HG03565 (cell line): ENCODE measurements at regions not wholly inside any gene's neighbourhood (a gene's known extent, or its start where the extent isn't known, plus 50 kb on each side); places are given as distances from the start of the nearest gene placed in this dataset.
A peak's percentile ranks its signal among the peaks of the same experiment; 100 is the strongest.

Experiments used
- ATAC-seq: cut with Tn5 transposase; IDR thresholded peaks from one replicate; pipeline ENCODE4 v1.9.1; 2021; ENCODE audit warnings: mild to moderate bottlenecking, moderate library complexity; ENCODE audit not compliant: unreplicated experiment

DNA sequence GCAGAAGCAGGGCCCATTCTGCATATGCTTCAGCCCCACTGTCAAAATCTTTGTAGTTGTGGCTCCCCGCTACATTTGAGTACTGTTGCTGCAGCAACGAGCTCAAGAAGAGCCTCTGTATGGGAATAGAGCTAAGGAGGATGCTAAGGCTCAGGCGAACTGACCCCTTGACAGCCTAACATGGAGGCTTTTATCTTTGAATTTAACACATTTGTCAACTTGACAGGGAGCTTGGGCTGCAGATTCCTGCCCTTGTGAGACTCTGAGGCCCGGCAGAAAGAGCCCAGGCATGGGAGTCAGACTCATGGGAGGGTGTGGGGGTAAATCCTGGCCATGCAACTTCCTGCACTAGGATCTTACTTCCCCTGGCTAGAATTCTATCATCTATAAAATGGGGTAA is 278.7 kb upstream of the CITED2 start:
- no peak for ATAC-seq

DNA sequence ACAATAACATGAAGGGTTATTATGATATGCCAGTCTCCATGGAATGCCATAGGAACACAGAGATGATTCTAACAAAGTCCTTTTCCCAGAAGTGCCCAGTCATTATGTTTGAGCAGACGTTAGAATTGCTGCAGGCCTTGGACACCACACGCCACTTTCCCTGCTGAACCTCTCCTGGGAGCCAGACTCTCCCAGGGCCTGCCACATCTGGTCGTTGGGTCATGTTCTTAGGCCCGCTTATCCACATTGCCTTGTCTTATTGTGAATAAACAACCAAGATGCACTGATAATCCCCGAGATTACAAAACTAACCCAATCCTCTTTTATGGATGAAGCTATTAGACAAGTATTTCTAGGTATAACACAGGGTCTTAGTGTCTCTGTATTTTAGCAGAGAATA is 276.5 kb upstream of the CITED2 start:
- no peak for ATAC-seq

DNA sequence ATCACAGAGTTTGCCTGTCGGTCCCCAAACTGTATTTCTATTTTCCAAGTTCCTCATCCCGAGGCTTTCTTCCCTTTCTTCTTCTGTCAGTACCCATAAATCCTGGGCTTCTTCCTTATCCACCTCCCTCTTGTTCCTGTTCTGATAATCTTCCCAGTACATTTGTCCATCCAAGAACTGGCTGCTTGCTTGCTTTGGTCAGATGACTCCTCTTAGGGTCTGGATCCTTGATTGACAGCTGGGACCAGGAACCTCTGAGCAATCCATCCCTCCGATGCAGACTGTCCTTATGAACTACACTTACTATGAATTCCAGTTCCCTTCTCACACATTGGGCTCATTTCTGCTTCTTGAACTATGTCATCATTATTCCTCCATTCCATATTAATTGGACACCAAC is 275.3 kb upstream of the CITED2 start:
- no peak for ATAC-seq

DNA sequence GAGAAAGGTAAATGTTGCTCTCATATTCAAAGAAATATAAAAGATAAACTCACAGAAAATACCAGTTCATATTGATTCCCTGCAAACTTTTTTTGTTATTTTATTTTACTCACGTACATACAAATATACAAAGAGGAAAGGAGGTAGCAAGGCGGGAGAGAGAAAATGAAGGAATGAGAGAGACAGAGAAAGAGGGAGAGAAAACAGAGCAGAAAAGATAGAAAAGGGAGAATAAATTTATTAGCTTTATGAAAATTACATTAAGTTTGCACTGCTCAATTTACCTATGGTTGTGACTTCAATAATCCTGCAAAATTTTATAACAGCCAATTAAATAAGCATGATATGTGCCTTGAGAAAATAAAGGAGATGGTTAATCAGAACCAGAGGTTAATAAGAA is 274.7 kb upstream of the CITED2 start:
- no peak for ATAC-seq

DNA sequence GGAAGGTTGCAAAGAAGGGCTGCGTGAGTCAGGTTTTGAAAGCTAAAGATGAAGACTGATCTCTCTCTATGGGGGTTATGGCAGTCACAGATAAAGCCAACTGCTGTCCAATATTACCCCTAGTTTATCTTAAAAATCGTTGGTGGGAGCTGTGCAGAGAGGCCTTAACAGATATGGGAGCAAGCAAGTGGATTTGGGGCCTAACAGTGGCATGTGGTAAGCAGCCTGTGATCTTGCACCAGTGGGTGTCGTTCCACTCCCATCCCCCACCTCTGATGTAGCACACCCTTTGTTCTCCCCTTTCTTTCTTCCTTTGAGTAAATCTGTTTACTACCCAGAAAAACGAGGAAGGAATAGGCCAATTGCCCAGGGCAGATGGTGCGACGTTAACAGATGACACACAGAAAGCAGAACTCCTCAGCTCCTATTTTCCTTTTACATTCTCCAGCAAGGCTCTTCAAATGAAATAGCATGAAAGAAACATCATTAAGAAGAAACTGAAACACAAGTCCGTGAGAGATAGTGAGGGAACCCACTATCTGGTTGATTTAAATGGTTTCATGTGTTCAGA is 274.1 kb upstream of the CITED2 start:
- ATAC-seq, result no peak

DNA sequence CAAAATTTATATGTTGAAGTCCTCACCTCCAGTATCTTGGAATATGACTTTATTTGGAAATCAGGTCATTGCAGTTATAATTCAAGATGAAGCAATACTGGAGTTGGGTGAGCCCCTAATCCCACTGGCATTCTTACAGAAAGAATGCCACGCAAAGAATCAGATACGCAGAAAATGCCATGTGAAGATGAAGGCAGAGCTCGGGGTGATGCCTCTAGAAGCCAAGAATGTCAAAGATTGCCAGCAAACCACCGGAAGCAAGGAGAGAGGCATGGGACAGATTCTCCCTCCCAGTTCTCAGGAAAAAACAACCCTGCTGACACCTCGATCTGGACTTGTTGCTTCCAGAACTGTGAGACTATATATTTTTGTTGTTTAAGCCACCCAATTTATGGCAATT is 273.4 kb upstream of the CITED2 start:
- ATAC-seq, result no peak

DNA sequence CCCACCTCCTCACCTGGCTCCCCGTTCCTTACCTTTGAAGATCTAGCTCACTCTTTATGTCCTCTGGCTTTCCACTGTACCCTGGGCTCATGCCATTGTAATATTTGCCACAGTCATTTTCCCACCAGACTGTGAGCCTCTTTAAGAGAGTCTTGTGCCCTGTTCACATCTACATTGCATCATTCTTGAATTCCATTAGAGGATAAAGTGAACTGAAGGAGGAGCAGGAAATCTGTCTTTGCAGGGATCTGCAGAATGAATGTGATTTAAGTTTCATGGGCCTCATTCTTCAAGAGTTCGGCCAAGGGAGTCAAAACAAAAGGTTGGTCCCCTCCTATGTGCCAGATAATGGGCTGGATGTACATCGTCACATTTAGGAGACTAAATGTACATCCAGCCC is 272.6 kb upstream of the CITED2 start:
- no peak for ATAC-seq

DNA sequence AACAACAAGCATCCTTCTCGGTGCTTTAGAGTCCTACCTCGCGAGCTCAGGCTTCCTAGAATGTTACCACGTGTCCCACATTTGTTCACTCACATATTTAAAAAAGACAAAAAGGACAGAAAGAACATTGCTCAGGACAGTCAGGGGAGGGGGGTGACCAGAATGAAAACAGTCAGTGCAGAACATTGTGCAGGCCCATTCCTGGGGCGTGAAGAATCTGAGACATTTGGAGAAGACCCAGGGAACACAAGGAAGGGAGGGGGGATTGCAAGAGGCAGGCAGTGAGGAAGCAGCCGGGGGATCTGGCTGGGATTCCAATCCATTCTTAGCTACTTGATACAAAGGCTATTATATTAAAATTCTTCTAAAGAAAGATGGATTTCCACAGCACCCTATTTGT is 270.4 kb upstream of the CITED2 start:
- no peak for ATAC-seq

DNA sequence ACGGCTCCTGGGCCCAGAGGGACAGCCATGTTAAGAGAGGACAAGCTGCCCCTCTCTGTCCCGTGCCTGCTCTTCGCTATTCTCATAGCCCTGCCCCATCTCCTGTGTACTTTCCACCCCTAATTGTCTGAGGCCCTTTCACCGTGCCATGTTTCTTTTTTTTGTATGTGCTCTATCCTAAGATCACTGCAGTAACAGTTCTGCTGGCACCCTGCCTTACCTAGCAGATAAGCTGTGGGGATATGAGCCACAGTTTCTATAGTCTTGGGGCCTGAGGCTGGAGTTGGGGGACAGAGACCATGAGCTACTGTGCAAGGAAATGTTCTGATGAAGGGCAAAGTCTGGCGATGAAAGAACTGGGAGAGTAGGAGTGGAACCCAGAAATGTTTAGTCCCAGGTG is 269.5 kb upstream of the CITED2 start:
- no peak for ATAC-seq

DNA sequence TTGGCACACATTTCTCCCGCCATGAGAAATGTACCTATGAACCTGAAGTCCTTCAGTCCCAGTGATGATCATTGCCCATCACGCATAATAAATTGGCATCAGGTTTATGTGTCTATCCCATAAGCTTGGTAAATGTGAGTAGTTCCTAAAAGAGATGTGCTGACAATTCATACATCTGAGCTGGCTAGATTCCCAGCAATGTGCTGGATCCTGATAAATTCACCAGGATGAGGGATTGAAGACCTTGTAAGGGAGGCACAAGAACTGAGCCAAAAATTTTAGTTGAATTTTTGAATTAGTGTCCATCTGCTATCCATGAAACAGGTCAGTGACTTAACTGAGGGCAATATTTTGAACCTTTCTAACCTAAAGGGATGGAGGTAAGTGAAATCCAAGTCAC is 267.9 kb upstream of the CITED2 start:
- ATAC-seq, result no peak

DNA sequence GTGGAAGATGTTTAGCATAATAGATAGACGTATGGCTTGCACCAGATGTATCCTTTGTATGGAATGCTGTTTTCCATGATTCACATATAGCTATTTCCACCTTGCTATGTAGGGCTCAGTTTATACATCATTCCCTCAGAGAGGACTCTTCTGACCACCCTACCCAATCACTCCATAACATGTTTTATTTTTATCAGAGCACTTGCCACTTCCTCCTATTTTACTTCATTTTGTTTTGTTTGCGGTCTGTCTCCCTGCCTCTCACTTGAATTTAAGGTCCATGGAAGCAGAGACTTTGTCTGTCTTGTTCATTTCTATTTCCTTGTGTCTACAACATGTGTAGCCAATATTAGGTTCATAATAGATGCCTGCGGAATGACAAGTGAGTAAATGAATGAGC is 266.9 kb upstream of the CITED2 start:
- ATAC-seq, result no peak

DNA sequence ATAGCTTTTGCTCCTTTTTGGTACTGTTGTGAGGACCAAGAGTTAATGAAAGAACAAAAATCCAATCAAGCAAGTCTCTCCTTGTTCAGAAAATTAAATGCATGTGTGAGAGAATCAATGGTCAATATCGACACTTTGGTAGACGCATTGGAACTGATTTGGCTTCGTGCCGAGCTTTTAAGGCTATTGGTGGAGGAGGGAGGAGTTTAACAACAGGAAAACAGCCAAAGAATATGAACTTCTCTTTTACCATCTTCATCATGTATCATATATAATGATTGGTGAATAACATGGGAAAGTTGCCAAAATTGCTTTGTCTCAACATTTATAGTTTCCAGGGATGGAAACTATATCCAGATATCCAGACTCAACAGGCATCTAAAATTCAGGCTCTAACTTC is 266.5 kb upstream of the CITED2 start:
- no peak for ATAC-seq

DNA sequence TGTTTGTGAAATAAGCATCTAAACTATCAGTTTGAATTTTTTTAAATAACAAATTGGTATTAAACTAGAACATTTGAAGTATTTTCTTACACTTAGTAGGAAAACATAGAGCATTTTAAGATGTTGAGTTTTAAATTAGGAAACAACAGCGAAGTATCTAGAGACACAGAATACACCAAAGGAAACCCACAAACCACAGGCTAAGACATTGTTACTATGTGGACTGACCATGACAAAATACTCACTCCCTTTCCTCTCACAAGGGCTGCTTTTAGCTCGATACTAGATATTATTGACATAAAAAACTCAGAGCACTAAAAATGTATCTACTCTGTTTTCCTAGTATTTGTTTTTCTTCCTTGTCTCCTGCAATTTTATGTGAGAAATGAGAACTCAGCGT is 266.0 kb upstream of the CITED2 start:
- peak; percentile 98 for ATAC-seq

DNA sequence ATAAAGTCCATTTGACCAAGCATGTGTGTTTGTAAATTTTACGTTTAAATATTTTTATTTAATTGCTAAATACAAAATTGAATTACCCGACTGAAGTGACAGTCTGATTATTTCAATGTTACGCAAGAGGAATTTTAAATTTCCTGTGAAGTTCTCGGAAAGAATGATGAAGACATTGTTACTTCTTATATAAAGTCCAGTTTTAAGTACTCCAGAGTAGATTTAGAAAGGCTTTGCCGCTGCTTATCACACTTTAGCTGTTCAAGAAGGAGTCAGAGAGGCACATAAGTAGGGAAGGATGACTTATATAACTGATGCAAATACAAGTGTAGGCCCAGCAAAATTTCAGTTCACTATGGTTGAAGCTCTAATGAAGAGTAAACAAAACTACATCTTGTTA is 265.1 kb upstream of the CITED2 start:
- no peak for ATAC-seq

DNA sequence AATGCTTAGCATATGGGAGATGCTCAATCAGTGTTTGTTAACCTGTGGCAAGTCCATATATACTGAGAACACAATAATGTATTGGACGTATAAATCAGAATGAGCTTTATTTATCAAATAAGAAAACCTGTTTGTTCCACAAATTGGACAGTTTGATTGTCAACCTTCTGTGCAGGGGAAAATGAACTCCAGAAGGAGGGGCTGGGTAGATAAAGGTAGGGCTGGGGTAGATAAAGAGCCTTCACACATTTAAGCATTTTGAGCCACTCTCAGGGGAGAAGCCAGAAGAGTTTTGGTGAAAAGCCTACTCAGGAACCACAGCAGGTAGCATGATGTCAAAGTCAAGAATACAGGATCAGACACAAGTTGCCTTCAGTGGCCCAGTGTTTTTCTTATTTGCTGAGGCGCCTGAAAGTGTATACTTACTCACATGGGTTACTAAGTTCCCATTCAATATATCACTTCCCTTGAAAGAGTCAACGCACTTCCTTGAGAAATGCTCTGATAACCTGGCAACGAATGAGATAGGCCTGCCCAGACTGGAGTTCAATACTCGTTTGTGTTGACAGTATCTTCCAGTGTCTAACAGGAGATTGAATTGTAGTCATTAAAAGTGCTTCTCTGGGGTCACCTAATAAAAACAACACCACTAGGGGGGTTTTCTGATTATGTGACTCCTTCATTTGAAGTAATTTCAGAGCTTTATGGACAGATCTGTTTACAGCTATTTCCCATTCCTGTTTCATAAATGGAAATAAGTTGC is 263.9 kb upstream of the CITED2 start:
- ATAC-seq, result no peak

DNA sequence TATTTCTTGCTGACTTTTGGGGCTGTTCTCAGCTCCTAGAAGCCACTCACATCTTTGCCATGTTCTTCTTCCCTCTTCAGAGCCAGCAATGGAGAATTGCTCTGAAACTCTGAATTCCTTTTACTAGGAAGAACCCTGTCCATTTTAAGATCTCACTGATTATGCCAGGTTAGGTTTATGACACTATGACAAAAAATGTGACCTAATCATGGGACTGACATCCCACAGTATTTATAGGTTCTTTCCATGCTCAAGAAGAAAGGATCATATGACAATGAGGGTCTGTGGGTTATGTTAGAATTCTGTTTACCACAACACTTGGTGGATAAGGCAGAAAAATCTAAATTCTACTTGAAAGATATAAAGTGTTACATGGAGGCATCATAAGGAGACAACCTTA is 263.3 kb upstream of the CITED2 start:
- no peak for ATAC-seq

DNA sequence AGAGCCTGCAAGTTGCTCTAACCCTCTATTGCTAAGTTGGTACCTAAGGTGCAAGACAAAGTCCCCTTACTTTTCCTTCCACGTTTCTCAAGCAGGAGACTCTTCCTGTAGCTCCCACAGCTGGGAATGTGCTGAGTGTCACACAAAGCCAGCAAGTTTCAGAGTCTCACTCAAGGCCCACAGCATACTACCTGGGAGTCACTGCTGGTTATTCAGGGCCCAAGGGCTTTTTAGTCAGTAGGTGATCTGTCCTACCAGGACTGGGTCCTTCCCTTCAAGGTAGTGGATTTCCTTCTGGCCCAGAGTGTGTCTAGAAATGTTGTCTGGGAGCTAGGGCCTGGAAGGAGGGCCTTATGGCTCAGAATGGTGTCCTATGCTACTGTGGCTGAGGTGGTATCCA is 261.9 kb upstream of the CITED2 start:
- ATAC-seq, result no peak

DNA sequence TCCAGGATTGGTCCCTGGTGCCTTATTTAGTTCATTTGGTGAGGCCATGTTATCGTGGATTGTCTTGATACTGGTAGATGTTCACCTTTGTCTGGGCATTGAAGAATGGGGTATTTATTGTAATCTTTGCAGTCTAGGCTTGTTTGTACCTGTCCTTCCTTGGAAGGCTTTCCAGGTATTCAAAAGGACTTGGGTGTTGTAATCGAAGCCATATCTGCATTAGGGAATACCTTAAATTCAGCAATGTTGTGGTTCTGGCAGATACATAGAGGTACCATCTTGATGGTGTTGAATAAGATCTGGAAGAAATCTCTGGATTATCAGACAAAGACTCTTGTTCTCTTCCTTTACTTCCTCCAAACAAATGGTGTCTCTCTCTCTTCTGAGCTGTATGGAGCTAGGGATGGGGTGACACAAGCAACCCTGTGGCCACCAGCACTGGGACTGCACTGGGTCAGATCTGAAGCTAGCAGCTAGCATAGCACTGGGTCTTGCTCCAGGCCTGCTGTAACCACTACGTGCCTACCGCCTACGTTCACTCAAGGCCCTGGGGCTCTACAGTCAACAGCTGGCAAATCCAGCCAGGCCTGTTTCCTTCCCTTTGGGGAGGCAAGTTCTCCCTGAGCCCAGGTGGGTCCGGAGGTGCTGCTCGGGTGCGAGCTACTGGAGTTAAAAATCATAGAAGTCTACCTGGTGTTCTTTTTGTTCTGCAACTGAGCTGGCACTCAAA is 261.1 kb upstream of the CITED2 start:
- ATAC-seq, result no peak

DNA sequence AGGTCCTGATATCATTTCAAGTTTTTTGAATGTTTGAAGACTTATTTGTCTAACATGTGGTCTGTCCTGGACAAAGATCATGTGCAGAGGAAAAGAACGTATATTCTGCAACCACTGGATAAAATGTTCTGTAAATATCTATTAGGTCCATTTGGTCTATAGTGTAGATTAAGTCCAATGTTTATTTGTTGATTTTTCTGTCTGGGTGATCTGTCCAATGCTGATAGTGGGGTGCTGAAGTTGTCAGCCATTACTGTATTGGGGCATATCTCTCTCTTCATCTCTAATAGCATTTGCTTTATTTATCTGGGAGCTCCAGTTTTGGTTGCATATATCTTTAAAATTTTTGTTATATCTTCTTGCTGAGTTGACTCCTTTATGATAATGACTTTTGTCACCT is 258.4 kb upstream of the CITED2 start:
- no peak for ATAC-seq

DNA sequence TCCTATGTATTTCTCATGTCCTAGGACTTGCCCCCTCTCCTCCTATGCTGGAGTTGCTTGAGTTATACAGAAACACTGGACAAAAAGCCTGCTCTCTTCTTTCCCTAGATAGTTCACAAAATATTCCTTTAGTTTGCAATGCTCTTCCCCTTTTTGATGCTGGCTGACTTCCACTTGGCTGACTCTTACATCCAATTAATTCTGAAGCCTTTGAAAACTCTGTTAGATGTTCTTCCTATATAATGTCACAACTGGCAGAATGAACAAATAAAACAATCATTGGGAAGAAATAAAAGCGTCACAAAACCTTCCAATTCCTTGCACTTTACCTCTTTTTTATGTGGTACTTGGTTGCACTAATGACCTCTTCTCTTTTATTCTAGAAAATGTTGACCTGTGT is 253.8 kb upstream of the CITED2 start:
- no peak for ATAC-seq

DNA sequence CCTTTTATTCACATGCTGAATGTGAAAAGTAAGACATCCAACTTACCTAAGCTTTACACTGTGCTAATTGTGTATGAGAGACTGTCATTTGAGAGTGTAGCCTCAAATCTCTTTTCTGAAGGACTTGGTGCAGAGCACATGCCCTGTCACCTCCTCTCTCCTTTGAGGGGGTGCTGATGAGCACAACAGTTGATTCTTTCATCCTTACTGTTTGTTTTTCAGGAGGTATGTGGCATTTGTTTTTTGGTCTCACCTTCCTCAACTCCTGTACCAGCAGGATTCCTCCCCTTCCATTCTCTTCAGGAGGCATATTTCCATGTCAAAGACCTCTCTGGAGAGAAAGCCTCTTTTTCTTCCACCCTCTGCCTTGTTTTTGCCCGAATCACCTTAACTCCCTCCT is 252.6 kb upstream of the CITED2 start:
- ATAC-seq, result no peak
